ENCODE measurements at regions not wholly inside any gene's neighbourhood (a gene's known extent, or its start where the extent isn't known, plus 50 kb on each side); places are given as distances from the start of the nearest gene placed in this dataset.
"Not testable (repeated sequence)": the region's sequence is repeated elsewhere in the genome, so short reads cannot be mapped to it uniquely, and the experiment has no call there.

DNA sequence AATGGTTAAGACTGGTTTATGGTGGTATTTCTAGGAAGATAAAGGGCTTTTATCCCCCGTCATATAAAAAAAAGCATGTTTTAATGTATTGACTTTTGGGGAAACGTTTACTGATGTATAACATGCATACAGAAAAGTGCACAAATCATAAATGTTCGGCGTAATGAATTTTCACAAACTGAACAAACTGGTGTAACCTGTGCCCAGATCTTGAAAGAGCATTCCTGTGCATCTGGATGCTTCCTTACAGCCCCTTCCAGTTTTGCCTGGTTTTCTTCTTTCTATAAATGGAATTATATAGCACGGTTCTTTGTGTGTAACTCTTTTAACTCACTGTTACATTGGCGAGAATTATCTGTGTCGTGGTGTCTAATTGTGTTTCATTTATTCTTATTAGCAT is 693.8 kb upstream of the TBX3 start:
- no peak for DNase-seq

DNA sequence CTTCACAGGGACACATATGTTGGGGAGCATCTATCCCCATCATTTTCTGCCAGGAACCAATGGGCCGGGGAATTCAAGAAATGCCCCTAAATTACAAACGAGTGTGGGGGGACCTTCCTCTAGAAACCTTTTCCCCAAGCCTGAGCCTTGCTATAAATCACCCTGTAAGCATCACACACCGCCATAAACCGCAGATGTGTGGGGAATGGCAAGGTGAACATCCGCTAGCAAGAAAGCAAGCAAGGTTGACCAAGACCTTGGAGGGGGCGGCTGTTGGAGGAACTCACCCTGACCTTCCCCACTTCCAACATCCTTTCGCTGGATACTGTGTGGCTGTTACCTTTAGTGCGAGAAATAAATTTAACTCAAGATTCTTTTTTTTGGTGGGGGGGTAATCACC is 693.3 kb upstream of the TBX3 start:
- DNase-seq, result no peak

DNA sequence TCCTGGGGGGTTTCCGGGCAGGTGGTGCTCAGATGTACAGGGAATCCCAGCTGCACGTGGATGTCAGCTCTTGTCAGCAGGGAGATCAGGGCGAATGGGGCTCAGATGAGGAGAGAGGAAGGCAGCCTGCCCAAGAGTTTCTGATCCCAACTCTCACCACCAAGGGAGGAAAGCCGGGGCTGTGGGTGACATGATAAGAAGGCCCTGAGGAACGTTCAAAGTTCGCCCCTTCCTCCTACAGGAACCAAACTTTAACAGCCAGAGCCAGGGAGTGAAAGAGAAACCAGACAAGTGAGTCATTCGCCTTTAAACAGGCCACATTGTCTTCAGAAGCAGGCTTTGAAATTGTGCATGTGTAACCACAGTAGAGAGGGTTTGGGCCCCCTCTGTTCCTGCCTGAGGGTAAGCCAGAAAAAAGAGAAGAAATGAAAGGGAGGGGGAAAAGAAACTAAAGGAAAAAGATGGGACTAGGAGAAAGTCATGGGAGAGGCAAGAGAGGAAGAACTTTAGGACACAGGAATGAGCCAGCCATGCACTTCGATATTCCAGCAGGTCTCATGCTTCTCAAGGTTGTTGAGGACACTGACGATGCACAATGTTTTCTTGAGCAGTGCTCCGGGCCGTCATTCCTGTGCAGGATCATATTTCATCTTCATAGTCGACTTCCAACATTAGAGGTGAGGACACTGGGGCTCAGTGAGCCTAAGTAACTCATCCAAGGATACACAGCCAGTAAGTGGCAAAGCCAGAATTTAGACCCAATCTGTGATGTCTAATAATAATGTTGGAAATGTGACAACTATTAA is 691.4 kb upstream of the TBX3 start:
- no peak for DNase-seq

GRCh38 chr12:115374480-115375185 is 690.7 kb upstream of the TBX3 start:
- no peak for DNase-seq

- no peak for DNase-seq
Observed at GRCh38 chr12:115371711-115372110, 687.7 kb upstream of the TBX3 start.

DNA sequence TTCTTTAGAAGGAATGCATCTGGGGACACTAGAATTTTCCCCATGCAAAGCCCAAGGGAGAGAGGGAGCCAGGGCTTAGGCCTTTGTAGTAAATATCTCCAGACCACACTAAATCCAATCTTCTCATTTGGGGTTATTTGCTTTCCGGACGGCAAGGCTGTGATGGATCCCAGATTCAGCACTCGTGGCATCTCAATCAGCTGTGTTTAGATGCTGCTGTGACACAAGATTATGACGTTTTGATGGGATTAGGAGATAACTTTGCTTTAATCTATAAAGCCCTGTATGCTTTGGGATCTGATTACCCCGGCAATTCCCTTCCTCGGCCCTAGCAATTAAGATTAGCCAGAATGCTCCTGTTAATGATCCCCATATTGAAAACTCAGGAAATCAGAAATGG is 686.7 kb upstream of the TBX3 start:
- DNase-seq, result no peak

- no peak for DNase-seq
Observed at GRCh38 chr12:115370207-115370606, 686.2 kb upstream of the TBX3 start.

GRCh38 chr12:115366277-115366676 is 682.3 kb upstream of the TBX3 start:
- DNase-seq, result not testable (repeated sequence)

- not testable (repeated sequence) for DNase-seq
Observed at GRCh38 chr12:115365765-115366164, 681.8 kb upstream of the TBX3 start.

GRCh38 chr12:115364921-115365320 is 680.9 kb upstream of the TBX3 start:
- DNase-seq, result no peak

DNA sequence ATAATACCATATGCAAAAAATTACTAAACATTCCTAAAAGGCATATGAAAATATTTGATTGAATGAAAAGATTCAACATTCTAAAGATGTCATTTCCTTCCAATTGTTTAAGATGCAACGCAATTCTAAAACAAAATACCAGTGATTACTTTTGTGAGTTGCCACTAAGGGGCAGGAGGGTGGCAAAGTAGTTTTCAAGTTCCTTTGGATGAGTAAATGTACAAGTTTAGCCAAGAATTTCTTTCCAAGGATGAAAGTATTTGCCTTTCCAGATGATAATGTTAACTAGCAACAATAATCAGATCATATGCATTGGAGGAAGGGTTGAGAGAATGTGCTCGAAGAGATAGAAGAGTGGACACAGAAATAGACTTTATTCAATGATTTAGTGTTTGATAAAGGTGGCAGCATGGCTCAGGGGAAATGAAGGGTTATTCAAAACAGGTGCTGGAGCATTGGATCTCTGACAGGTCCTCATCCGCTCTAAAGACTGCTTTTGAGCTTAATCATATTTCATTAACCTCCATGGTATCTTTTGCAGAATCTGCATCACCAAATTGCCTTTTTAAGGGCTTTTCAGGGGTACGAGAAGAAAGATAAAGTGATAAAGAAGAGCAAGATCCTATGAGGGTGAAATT is 678.5 kb upstream of the TBX3 start:
- no peak for DNase-seq

DNA sequence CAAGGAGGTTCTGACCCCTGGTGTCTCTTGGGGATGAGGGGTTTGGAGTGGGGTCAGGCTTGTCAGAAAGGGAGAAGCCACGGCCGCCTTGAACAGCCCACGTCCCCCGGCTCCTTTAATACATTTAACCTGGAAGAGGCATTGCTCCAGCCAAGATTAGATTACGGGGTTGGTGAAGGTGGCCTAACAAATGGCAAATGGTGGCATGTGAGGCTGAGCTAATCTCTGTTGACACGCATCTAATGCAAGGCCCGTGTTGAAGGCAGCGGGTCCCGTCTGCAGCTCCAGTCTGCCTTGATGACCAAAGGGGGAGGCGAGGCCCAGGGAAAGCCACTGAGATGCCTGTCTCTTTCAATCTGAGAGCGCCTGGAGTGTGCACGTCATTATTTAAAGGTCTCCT is 673.7 kb upstream of the TBX3 start:
- DNase-seq, result no peak

GRCh38 chr12:115355301-115355700 is 671.3 kb upstream of the TBX3 start:
- DNase-seq, result no peak

DNA sequence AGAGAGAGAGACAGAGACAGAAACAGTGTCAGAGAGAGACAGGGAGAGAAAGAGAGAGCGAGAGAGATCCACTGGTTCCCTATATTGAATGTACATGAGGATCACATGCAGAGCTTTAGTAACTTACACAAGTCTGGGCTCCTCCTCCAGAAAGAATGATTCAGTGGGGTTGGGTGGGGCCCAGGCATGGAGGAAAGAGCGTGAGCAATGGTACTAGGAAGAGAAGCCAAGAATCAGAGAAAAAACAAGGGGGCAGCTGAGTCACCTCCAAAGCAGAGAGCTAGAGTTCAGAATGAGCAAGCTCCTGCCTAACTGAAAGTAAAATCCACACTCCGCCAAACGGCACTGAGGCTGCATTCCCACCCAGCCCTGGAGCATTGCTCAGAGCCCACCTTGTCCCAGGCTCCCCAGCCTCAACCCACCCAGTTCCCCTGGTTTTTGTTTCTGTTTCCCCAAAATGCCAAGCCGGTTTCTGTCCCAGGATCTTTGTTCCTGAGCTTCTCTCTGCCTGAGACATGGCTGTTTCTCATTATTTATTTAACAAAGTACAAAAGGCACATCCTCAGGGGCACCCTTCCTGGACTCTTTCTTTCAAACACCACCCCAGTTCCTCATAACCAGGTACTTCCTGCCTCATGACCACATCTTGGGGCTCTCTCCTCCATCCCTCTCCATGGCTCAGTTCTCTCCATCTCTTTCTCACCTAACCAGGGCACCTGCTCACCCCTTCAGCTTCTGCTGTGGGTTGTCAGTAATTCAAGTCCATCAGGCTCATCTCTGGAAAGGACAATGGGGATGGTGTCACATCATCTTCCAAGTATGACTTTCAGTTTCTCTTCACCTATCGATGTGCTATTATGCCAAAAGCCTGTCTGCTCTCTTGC is 670.3 kb upstream of the TBX3 start:
- no peak for DNase-seq

- DNase-seq, result no peak
Observed at GRCh38 chr12:115353467-115353866, 669.5 kb upstream of the TBX3 start.

GRCh38 chr12:115351514-115352077 is 667.6 kb upstream of the TBX3 start:
- DNase-seq, result no peak

GRCh38 chr12:115349711-115350110 is 665.7 kb upstream of the TBX3 start:
- DNase-seq, result no peak

DNA sequence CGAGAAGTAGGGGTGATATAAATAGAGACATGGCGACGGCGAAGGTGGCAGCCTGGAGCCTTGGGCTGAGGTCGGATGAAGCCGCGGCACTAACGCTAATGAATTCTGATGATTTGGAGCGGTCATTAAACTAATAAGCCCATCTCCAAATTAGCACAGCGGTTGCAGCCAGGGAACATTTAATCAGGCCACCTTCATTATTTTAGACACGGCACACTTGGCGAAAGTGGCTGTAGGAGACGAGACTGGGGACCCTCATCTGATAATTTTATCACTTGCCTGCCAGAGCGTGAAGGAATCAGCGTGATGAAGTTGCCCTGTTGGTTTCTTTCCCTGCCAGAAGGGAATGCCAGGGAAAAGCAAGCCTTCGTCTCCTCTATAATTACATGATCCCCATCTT is 664.3 kb upstream of the TBX3 start:
- DNase-seq, result no peak

GRCh38 chr12:115343601-115344000 is 659.6 kb upstream of the TBX3 start:
- DNase-seq, result no peak

DNA sequence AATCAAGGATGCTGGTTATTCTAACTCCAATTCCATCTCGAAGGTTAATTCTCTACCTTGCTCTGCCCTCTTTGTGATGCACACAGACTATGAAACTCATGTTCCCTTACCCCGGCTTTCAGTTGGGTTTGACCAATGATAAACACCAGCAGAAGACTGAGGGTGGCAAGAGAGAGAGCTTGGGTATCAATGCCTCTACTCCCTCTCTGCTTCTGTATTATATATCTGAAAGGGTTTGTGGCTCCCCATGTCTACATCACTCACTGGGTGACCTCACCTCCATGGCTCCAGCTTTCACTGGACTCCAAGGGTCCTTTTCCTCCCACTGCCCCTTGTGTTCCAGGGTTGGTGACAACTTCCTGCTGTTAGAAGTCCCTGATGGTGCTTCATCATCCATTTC is 659.0 kb upstream of the TBX3 start:
- DNase-seq, result no peak

DNA sequence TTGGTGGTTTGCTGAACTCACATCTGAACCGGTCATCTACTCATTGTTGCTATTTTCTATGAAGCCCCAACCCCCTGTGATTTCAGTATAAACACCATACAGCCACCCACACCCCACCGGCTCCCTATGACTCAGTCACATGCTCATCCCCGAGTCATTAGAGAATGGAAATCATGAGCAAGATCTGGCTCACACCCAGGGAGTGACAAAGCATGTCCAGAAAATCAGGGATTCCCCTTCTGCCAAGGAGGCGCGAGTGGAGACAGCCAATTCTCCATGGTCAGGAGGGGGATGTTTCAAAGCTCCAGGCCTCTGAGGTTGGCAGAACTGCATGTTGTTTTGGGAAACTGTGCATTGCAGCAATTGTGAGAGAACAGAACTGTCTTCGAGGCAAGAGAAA is 657.5 kb upstream of the TBX3 start:
- no peak for DNase-seq

GRCh38 chr12:115338566-115339294 is 654.8 kb upstream of the TBX3 start:
- no peak for DNase-seq

Measured in NCI-H2107 (cell line).